ENCODE measurements at regions not wholly inside any gene's neighbourhood (a gene's known extent, or its start where the extent isn't known, plus 50 kb on each side); places are given as distances from the start of the nearest gene placed in this dataset.

DNA sequence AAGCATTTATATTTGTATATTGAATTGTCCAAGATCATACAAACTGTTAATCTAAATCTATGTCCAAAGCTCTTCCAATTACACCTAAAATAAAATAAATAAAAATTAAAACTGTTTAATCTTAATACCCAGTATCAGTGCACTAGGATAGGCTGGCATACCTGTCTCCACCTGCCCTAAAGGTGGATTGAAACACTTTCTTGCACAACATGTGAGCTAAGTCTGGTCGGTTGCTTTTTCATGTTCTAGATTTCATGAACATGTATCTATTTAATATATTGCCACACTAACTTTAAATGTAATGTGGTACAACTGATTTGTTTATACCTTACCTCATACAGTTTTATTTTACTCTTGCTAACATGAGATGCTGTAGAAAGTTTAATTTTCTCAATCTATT lies 193.0 kb downstream of the VGLL3 start:
- TF ChIP-seq NBN (IDR thresholded peaks at IDR 0.05) (no peak), POLR2AphosphoS5 (IDR thresholded peaks at IDR 0.05; ENCODE audit: low read length) (no peak)
